Mucosa of rectum (tissue), 2 donors: ENCODE measurements at regions not wholly inside any gene's neighbourhood (a gene's known extent, or its start where the extent isn't known, plus 50 kb on each side); places are given as distances from the start of the nearest gene placed in this dataset.

Experiments
- H3K27ac ChIP-seq, 2 donors: one replicate each; pipeline ENCODE4 v1.7.0; 2013; ENCODE audit warnings: inconsistent platforms in 2 of 2, low read depth in 2 of 2, low read length in 2 of 2
- H3K27me3 ChIP-seq, 2 donors: one replicate each; pipeline ENCODE4 v1.7.0; 2013; ENCODE audit warnings: low read length in 2 of 2; ENCODE audit not compliant: control insufficient read depth in 2 of 2, insufficient read depth in 2 of 2
- H3K36me3 ChIP-seq, 2 donors: one replicate each; pipeline ENCODE4 v1.7.0; 2013; ENCODE audit warnings: low read length in 2 of 2; ENCODE audit not compliant: control insufficient read depth in 2 of 2, insufficient read depth in 2 of 2
- H3K4me1 ChIP-seq, 2 donors: one replicate each; pipeline ENCODE4 v1.7.0; 2013; ENCODE audit warnings: low read length in 2 of 2, mild to moderate bottlenecking in 1 of 2; ENCODE audit not compliant: control insufficient read depth in 2 of 2, insufficient read depth in 2 of 2
- H3K4me3 ChIP-seq, 2 donors: one replicate each; pipeline ENCODE4 v1.7.0; 2013; ENCODE audit warnings: low read length in 2 of 2
- H3K9ac ChIP-seq, 2 donors: one replicate each; pipeline ENCODE4 v1.7.0; 2013; ENCODE audit warnings: low read length in 2 of 2, low read depth in 1 of 2, mild to moderate bottlenecking in 1 of 2
- H3K9me3 ChIP-seq, 2 donors: one replicate each; pipeline ENCODE4 v1.7.0; 2013; ENCODE audit warnings: low read length in 2 of 2; ENCODE audit not compliant: control insufficient read depth in 2 of 2
- donor health status: healthy.
- donor health status: Normal muscosa, but diverticular disease.

- no peak overlapping the region for H3K9ac ChIP-seq
- no peaks in the 10 kb centered on the region for H3K4me1 ChIP-seq
- no peaks in the 10 kb centered on the region for H3K9me3 ChIP-seq
- H3K4me3 ChIP-seq, result no peak overlapping the region
- H3K36me3 ChIP-seq, result no peaks in the 10 kb centered on the region
- peaks cover 0 to 4% of the 10 kb centered on the region in 2 donors for H3K27me3 ChIP-seq
- no peak overlapping the region for H3K27ac ChIP-seq
Measured at GRCh38 chr7:155927905-155928304, 115.6 kb upstream of the SHH start.

- Histone ChIP-seq H3K4me1 (peaks cover 3 to 9% of the 10 kb centered on the region in 2 donors), H3K9ac (no peak overlapping the region), H3K4me3 (no peak overlapping the region), H3K27me3 (peaks cover 0 to 4% of the 10 kb centered on the region in 2 donors), H3K36me3 (no peaks in the 10 kb centered on the region), H3K27ac (no peak overlapping the region), H3K9me3 (no peaks in the 10 kb centered on the region)
Measured at GRCh38 chr7:155925682-155926081, 113.4 kb upstream of the SHH start.

- H3K27me3 ChIP-seq, result no peaks in the 10 kb centered on the region
- H3K4me3 ChIP-seq, result no peak overlapping the region
- H3K36me3 ChIP-seq, result no peaks in the 10 kb centered on the region
- peaks cover 5 to 24% of the 10 kb centered on the region in 2 donors for H3K4me1 ChIP-seq
- H3K9ac ChIP-seq, result peak overlapping the region in 1 of 2 donors; percentile 8
- H3K27ac ChIP-seq, result no peak overlapping the region
- no peaks in the 10 kb centered on the region for H3K9me3 ChIP-seq
Measured at GRCh38 chr7:155922067-155922816, 110.0 kb upstream of the SHH start.

- Histone ChIP-seq H3K4me3 (no peak overlapping the region), H3K9ac (no peak overlapping the region), H3K27me3 (no peaks in the 10 kb centered on the region), H3K4me1 (peaks cover 5 to 24% of the 10 kb centered on the region in 2 donors), H3K36me3 (no peaks in the 10 kb centered on the region), H3K9me3 (no peaks in the 10 kb centered on the region), H3K27ac (no peak overlapping the region)
Measured at GRCh38 chr7:155921804-155922066, 109.5 kb upstream of the SHH start.

- Histone ChIP-seq H3K4me1 (peaks cover 5 to 24% of the 10 kb centered on the region in 2 donors), H3K9ac (no peak overlapping the region), H3K9me3 (no peaks in the 10 kb centered on the region), H3K27me3 (no peaks in the 10 kb centered on the region), H3K36me3 (no peaks in the 10 kb centered on the region), H3K27ac (no peak overlapping the region), H3K4me3 (no peak overlapping the region)
Measured at GRCh38 chr7:155921086-155921803, 109.0 kb upstream of the SHH start.

- H3K9ac ChIP-seq, result no peak overlapping the region
- H3K27ac ChIP-seq, result no peak overlapping the region
- H3K27me3 ChIP-seq, result no peaks in the 10 kb centered on the region
- no peaks in the 10 kb centered on the region for H3K36me3 ChIP-seq
- H3K9me3 ChIP-seq, result no peaks in the 10 kb centered on the region
- peaks cover 5 to 24% of the 10 kb centered on the region in 2 donors for H3K4me1 ChIP-seq
- H3K4me3 ChIP-seq, result no peak overlapping the region
Measured at GRCh38 chr7:155920068-155920461, 107.8 kb upstream of the SHH start.

- Histone ChIP-seq H3K4me1 (peaks cover 5 to 24% of the 10 kb centered on the region in 2 donors), H3K27me3 (no peaks in the 10 kb centered on the region), H3K27ac (no peak overlapping the region), H3K4me3 (no peak overlapping the region), H3K9me3 (no peaks in the 10 kb centered on the region), H3K36me3 (no peaks in the 10 kb centered on the region), H3K9ac (no peak overlapping the region)
Measured at GRCh38 chr7:155919391-155920067, 107.3 kb upstream of the SHH start.

- Histone ChIP-seq H3K4me3 (no peak overlapping the region), H3K9me3 (no peaks in the 10 kb centered on the region), H3K4me1 (peaks cover 5 to 24% of the 10 kb centered on the region in 2 donors), H3K36me3 (no peaks in the 10 kb centered on the region), H3K27me3 (no peaks in the 10 kb centered on the region), H3K27ac (no peak overlapping the region), H3K9ac (no peak overlapping the region)
Measured at GRCh38 chr7:155918720-155919390, 106.6 kb upstream of the SHH start.

GRCh38 chr7:155917836-155918430, 105.7 kb upstream of the SHH start:
- no peaks in the 10 kb centered on the region for H3K36me3 ChIP-seq
- H3K27ac ChIP-seq, result no peak overlapping the region
- no peaks in the 10 kb centered on the region for H3K27me3 ChIP-seq
- H3K9me3 ChIP-seq, result no peaks in the 10 kb centered on the region
- H3K4me3 ChIP-seq, result no peak overlapping the region
- H3K9ac ChIP-seq, result no peak overlapping the region
- peaks cover 5 to 24% of the 10 kb centered on the region in 2 donors for H3K4me1 ChIP-seq
